Stimulated activated CD4-positive, alpha-beta T cell treated with anti-CD3 and anti-CD28 coated beads, Interleukin-12 subunit alpha, Interleukin-12 subunit beta, amount 100 ng/mL, for 48 hours (primary cell): ENCODE measurements at regions not wholly inside any gene's neighbourhood (a gene's known extent, or its start where the extent isn't known, plus 50 kb on each side); places are given as distances from the start of the nearest gene placed in this dataset.

ENCODE experiments used
- DNase-seq, 3 donors: peaks; one replicate each; pipeline ENCODE4 v3.0.0-alpha.2; 2020; ENCODE audit warnings: low read depth in 2 of 3, low spot score in 1 of 3

DNA sequence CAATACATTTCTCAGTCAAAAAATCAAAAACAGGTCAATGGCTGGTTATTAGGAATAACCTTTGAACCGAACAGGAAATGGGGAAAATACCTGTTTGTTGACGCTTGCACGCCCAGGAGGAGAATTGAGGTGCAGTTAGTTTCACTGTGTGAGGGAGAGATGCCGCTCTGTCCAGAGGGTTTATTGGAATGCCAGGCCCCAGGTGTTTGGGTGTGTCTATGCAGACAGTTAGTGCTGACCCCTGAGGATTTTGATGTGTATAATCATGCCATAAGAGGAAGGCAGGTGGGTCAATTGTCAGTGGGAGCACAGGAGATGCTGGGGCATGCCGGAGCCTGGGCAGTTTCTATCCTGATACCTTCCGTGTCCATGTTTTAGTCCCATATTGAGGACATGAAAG lies 100.8 kb upstream of the DIO3 start:
- DNase-seq: no peak

DNA sequence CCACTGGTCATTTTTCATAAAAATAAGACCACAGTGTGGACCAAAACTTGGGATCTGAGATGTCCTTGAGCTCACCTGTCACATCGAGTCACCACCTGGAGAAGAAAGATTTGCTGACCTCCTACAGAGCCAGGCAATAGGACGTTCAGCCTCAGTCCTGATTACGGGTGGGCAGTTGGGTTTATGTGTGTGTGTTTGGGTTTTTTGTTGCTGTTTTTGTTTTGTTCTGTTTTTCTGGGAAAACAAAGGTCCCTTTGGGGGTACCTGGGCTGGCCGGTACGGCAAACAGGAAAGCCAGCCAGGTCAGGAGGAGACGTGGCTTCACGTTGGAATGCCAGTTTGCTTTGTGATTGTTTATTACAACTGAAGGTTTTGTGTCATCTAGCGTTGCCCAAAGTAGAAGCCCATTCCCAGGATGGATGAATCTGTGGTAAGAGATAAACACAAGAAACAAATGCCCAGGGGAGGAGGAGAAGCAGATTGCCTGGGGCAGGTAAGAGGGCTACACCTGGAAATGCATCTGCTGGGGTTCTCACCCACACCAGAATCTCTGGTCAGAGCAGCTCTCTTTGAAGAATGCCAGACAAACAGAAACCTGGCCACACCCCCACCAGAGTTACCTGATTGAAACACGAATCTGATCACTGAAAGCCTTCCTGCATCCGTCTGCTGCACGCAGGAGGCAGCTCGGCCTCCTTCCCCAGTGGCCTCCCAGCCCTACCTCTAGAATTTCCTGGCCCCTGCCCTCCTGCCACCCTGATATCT lies 100.1 kb upstream of the DIO3 start:
- DNase-seq: no peak

DNA sequence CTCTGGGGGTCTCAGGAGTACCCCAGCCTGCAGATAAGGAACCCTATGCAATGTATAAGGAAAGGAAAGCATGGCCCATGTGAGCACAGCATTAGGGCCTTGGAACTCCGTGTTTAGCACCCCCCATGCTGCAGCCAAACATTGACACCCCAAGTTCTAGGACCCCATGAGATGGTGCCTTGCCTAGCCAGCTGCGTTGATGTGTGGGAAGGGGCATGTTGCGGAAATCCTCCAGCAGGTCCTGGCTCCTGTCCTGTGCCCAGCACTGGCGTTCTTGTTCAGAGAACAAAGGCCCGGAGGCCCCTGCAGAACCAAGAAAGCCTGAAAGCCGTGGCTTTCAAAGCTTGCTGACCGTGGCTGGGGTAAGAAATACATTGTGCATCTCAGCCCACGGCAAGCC lies 99.4 kb upstream of the DIO3 start:
- no peak for DNase-seq

DNA sequence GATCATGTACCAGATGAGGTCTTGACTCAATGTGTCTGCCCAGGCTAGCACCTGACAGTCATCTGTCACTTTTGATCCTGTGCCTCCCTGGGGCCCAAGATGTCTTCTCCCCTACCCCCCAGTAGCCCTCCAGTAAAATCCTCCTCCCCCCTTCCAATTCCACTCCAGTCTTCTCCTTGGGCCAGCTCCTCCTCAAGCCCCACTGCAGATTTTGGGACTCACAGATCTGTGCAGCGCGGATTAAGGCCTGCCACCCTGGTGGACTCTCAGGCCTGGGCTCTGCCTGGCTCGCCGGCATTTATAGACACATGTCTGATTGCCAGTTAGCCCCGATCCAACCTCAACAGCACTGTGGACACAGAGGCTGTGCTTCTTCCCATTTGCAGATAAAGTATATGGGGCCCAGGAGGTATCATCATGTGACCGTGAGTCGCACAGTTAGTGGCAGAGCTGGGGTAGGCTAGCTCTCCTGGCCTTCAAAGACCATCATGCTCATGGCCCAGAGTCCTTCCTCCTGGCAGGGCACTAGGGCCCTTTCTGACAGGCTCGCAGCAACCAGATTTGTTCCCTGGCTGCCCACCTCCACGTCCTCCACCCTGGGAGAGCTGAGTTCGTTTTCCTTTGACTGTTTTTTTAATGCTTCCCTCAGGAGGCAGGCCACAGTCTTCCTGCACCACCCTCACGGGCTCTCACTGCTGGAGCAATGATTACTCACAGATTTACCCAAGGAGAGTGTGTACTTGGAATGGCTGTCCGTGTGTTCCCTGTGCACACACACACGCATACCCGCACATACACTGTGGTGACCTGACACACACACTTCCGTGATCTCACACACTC lies 98.3 kb upstream of the DIO3 start:
- DNase-seq: no peak

DNA sequence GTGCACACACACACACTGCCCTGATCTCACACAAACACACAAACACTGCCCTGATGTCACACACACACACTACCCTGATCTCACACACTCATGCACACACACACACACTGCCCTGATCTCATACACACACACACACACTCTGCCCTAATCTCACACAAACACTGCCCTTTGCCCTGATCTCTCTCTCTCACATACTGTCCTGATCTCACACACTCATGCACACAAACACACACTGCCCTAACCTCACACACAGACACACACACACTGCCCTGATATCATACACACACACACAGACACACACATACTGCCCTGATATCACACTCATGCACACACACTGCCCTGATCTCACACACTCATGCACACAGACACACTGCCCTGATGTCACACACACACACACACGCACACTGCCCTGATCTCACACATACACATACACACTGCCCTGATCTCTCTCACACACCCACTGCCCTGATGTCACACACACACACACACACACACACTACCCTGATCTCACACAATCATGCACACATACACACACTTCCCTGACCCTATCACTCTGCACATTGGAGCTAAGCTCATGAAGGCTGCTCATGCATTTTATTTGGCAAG lies 97.6 kb upstream of the DIO3 start:
- DNase-seq: no peak

DNA sequence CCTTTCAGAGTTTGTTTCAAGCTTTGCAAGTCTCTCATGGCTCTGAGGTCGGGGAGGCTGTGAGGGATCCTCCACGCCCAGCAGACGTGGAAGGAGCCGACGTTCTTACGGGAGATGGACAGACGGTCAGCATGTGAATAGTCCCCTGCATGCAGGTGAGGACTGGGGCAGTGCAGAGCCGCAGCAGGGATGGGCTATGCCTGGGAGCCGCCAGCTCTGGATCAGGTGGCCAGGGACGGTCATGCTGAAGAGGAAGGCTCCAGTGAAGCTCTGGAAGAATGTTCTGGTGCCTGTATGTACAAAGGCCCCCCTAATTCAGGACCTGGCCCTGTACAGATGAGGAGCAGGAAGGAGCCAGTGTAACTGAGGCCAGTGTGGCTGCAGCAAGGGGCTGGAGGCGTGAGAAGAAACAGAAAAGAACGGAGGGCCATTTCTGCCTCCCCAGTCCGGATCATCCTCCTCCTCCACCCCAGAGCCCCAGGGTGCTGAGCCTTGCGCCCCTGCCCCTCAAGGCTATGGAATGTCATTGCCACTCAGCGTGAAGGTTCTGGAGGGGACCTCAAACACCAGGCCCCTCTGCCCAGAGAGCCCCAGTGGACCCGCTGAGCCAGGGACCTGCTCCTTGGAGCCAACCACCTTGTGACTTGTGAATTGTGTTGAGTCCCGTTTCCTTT lies 96.8 kb upstream of the DIO3 start:
- no peak for DNase-seq

DNA sequence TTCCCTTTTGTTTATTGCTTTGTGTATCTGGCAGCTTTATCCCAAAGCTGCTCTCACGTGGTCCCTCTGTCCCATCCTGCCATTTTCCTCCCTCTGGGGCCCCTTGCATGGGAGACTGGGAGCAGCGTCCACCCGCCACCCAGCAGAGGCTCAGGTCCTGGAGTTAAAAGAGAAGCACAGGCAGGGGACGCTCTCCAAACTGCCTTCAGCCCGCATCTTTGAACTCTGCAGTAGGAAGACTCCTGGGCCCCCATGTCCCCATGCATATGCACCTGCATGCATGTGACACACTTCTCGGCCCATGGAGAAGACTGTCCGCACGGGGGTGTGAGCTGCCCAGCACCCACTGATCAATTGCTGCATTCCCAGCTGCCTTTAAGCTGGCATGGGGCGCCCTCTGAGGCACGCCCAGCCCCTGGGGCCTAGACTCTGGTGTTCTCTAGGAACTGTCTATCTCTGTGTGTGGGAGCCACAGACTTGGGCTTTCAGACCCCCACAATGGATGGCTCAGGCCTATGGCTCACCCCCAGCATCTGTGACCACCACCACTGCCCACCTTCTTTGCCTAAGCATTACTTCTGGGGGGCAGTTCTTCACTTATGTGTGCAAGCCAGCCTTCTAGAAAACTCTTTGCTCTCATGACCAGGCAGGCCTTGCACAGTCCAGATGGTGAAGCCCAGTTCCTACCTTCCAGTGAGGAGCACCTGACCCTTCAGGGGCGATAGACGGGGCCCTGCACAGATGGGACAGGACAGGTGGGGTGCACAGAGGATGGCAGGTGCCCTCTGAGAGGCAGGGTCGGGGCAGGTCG lies 96.1 kb upstream of the DIO3 start:
- DNase-seq: no peak

DNA sequence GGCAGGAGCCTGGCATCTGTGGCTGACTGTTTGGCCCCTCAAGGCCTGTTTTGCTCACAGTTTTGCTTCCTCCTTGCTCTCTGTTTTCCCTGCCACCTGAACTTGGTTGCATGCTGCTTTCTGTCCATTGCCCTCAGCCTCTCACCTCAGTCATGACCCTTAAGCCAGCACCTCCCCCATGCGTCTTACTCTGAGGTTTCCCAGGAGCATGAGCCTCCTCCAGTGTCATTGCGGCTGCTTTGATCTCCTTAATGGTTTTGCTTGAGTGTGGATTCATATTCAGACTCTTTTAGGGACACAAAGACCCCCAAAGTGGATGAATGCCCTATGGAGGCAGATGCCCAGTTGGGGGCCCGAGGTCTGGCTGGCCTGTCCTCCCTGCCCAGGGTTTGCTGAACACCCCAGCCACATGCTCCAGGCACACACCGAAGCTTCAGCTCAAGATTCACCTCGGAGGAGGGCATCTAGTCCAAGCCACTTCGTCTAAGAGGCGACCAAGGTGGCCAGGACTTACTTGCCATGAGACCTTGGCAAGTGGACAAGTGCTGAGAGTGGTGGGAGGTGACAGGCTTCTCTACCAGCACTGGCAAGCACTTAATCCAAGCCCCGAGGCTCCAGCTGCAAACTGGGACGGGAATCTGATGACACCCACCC lies 95.4 kb upstream of the DIO3 start:
- DNase-seq: no peak

DNA sequence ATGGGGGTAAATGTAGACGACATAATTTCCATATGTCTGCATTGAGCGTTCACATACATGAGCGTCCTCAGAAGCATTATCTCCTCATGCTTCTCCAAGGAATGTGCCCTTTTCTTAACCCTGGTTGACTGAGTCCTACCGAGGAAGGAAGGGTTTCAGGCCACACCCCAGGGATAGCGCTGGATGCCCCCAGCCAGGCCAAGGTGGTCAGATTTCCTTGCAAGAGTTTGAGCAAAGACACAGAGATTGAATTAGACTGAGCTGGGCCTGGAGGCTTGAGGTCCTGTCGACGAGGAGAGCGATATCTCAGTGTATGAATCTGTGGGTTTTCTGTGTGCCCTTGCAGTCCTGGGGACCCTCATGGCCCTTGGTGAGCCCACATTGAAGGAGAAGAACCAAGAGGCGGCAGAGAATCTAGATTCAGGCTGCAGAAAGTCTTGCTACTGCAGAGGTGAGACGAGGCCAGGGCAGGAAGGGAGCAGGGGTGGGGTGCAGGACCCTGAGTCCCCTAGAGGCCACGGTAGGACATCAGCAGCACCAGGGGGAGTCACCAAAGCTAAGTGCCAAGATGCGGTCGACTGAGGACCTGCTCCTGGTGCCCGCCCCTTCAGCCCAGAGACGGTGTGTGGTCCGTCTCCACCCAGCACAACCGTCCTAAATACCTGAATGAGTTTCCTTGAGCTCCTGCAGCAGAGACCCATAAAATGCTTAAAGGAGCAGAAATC lies 94.7 kb upstream of the DIO3 start:
- DNase-seq: no peak

DNA sequence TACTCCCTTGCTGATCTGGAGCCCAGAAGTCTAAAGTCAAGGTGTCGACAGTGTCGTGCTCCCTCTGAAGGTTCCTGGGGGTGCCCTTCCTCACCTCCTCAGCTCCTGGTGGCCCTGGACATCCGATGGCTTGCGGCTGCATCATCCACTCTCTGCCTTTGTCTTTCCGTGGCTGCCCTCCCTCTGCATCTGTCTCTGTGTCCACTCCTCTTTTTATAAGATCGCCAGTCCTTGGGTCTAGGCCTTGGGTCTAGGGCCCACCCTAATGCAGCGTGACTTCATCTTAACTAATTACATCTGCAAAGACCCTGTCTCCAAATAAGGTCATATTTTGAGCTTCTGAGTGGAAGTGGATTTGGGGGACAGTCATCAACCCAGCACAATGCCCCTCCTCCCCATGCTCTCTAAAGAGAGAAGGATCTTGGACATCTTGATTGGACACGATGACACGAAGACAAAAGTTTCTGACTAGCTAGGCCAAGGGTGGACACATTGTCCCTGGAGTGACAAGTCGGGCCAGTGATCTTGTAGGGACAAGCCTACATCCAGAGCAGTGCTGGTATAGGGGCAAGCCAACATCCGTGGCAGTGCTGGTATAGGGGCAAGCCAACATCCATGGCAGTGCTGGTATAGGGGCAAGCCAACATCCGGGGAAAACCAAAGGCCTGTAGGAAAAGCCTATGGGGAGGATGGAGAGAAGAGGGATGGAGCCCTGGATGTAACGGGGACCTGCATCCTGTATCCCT lies 93.9 kb upstream of the DIO3 start:
- DNase-seq: no peak

DNA sequence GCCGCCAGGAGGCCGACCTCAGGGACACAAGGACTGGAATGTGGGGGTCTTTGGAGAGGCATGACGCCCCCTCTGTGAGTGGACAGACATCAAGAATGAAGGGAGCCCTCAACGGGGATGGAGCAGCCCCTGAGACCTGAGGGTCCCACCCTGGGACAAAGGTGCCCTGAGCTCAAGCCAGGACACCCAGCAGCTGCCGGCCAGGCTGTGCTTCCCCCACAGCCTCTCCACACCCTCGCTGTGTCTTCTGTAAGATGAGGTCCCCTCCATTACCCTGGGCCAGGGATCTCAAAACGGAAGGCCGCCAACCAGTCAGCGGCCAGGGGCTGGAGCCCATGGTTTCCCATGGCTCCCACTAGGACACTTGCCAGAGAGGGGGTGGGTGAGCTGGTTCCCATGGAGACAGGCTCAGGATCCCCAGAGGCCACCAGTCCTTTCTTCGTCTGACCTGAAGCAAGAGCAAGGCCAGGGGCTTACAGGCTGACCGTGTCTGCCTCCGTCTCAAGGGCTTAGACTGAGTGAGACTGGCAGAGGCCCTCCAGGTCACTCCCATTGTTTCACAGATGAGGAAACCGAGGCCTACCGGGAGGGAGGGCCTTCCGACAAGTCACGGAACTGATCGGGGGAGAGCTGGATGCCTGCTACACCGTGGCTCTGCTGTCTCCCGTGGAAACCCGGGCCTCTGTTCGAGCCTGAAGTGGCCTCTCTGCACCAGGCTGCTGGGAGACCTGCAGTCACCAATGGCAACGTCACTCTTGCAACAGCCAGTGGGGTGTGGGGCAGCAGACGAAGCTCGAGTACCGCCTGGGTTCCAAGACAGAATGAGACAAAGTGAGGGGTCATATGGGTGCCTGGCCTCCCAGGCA lies 91.7 kb upstream of the DIO3 start:
- DNase-seq: no peak

DNA sequence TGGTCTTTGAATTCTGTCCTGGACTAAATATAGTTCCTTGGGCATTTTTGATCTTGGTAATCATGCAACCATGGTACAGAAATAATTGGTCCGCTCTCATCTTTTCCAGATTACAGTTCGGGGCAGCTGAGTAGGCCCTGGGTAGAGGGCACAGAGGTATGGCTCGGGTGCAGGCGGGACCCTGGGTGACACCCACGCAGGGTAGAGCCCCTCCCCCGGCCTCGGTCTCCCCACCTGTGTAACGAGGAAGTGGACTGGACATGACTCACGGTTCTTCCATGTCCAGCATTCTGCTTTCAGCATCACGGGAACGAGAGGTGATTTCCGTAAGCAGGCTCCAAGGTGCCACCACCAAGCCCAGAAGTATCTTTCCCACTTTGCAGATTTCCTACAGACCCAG lies 91.0 kb upstream of the DIO3 start:
- DNase-seq: no peak

DNA sequence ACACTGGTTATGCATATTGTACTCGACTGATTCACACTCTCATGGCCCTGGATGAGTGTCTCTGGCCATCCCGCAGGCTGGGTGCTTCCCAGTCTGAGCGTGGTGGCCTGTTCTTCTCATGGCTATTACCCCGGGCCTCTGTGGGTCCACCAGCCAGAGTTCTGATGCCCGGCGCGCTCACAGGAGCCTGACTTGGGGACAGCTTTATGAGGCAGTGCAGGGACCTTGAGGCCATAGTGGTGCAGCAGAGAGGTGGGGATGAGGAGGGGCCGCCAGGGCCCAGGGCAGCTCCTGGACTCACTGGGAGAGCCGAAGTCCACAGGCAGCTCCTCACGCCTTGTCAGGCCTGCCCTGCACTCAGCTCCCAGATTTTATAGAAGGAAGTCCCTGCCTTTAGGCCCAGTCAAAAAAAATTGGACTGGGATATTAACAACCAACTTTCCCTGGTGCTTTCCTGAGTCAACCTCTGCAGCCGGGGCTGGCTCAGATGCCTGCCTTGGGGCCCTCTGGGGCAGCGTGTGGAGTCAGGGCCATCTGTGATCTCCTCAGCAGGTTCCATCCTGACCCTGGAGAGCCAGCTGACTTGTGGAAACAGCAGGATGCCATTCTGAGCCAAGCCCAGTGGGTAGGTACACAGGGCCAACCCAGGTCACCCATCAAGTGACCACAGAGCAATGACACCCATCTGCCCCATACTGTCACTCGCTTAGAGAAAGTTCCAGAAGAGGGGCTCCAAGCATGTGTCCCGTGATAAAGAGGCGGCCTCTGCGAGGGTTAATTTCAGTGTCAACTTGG lies 89.4 kb upstream of the DIO3 start:
- DNase-seq: no peak

DNA sequence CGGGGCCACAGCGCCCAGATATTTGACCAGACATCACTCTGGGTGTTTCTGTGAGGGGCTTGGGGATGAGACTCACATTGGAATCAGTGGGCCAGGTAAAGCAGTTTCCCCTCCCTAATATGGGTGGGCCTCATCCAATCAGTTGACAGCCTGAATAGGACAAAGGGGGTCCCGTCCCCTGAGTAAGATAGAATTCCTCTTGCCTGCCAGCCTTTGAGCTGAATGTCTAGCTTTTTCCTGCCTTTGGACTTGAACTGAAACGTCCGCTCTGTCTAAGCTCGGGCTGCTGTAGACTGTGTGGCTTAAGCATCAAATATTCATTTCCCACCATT lies 88.8 kb upstream of the DIO3 start:
- DNase-seq: no peak

DNA sequence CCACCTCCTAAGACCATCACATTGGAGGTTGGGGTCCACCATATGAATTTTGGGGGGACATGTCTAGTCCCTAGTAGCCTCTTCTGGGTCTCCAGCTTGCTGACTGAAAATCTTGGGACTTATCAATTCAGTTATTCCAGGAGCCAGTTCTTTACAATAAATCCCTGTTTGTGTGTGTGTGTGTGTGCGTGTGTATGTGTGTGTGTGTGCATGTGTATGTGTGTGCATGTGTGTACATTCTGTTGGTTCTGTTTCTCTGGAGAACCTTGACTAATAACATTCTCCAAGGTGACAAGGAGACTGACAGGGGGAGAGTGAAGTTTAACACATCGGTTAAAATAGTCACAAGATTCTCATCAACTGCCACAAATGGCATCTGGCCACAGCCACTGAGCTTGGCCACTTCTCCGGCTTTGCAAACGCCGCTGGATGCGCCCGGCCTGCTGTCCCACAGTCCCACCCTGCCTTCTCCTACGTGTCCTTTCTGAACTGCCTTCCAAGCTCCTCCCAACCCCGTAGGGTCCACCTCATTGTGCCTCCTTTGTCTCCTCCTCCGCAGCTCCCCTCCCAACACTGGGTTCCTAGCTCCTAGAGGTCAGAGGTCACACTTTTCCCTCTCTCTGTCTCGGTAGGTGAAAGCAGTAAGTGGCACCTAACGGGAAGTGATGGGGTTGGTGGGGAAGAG lies 88.1 kb upstream of the DIO3 start:
- DNase-seq: no peak

DNA sequence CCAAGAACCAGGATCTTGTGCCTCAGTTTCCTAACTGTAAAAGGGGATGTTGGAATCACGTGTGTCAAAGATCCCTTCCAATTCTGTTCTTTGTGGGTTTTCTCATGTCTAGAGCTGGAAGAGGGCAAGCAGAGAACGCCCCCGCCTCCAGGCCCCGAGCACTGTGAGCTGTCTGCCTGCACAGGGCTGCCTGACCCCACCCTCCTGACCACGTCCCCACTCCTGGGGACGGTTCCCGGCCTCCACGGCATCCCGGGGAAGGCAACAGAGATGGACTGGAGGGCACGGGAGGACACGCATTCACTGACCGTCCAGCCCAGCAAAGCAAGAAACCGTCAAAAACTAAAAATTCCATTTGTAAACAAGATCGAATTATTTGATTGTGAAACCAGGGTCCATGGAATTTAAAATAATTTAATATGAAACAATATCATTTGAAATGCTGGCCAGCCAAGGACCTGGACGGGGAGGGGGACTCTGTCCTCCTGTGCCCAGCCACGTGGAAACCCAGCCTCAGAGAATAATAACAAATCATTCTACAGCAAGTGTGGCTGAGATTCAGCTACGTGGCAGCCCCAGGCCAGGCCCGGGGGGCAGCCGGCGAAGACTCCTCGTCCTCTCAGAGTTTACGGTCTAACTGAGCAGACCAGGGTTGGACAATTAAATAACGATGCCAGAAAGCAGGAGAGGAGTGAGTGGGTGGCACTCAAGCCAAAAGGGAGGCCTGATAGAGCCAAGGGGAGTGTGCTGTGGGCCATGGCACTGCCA lies 87.3 kb upstream of the DIO3 start:
- DNase-seq: no peak
